ENCODE measurements at regions not wholly inside any gene's neighbourhood (a gene's known extent, or its start where the extent isn't known, plus 50 kb on each side); places are given as distances from the start of the nearest gene placed in this dataset.
"Not testable (repeated sequence)": the region's sequence is repeated elsewhere in the genome, so short reads cannot be mapped to it uniquely, and the experiment has no call there.

- Mint-ChIP-seq H3K4me3 (no peak overlapping the region), H3K4me1 (peaks cover 14% of the 10 kb centered on the region), H3K27me3 (no peaks in the 10 kb centered on the region), H3K27ac (no peak overlapping the region), H3K9me3 (no peaks in the 10 kb centered on the region), H3K36me3 (no peaks in the 10 kb centered on the region)
- CTCF ChIA-PET, result interaction anchor here (1.0 kb wide), 1 partner anchor 32 kb away, joined by 3 read pairs; no protein-coding TSS in a partner anchor
- DNase-seq, result no peak
Observed at GRCh38 chr13:42409551-42409950, 137.6 kb downstream of the AKAP11 start.

- Mint-ChIP-seq H3K36me3 (no peaks in the 10 kb centered on the region), H3K9me3 (no peaks in the 10 kb centered on the region), H3K27me3 (no peaks in the 10 kb centered on the region), H3K4me3 (no peak overlapping the region), H3K4me1 (no peaks in the 10 kb centered on the region), H3K27ac (no peak overlapping the region)
- DNase-seq, result no peak
- CTCF ChIA-PET, result interaction anchor here (1.2 kb wide), 1 partner anchor 10 kb away, joined by 3 read pairs; no protein-coding TSS in a partner anchor
Observed at GRCh38 chr13:42412812-42413483, 141.0 kb downstream of the AKAP11 start.

GRCh38 chr13:42413484-42413815 is 141.5 kb downstream of the AKAP11 start:
- no peak overlapping the region for H3K27ac Mint-ChIP-seq
- CTCF ChIA-PET, result interaction anchor here (1.2 kb wide), 1 partner anchor 11 kb away, joined by 3 read pairs; no protein-coding TSS in a partner anchor

GRCh38 chr13:42417626-42418025 is 145.7 kb downstream of the AKAP11 start:
- Mint-ChIP-seq H3K27me3 (no peaks in the 10 kb centered on the region), H3K4me1 (peaks cover 6% of the 10 kb centered on the region), H3K27ac (no peak overlapping the region), H3K4me3 (no peak overlapping the region), H3K36me3 (no peaks in the 10 kb centered on the region), H3K9me3 (no peaks in the 10 kb centered on the region)
- CTCF ChIA-PET, result interaction anchor here (0.9 to 1.4 kb wide), 3 partner anchors 11 to 83 kb away, joined by 3 to 4 read pairs (median 3); no protein-coding TSS in a partner anchor
- DNase-seq, result no peak

More at GRCh38 chr13:42413484-42413815, 141.5 kb downstream of the AKAP11 start:
- Mint-ChIP-seq H3K36me3 (no peaks in the 10 kb centered on the region), H3K4me1 (no peaks in the 10 kb centered on the region), H3K9me3 (no peaks in the 10 kb centered on the region), H3K27me3 (no peaks in the 10 kb centered on the region), H3K4me3 (no peak overlapping the region)
- DNase-seq, result no peak

- CTCF ChIA-PET, result interaction anchor here (0.9 to 1.4 kb wide), 3 partner anchors 25 to 84 kb away, joined by 3 to 4 read pairs (median 4); no protein-coding TSS in a partner anchor
- DNase-seq, result no peak
- Mint-ChIP-seq H3K9me3 (no peaks in the 10 kb centered on the region), H3K4me3 (no peak overlapping the region), H3K27me3 (no peaks in the 10 kb centered on the region), H3K4me1 (peaks cover 6% of the 10 kb centered on the region), H3K36me3 (no peaks in the 10 kb centered on the region), H3K27ac (no peak overlapping the region)
Observed at GRCh38 chr13:42418184-42418583, 146.2 kb downstream of the AKAP11 start.

GRCh38 chr13:42420304-42420703 is 148.4 kb downstream of the AKAP11 start:
- H3K4me1 Mint-ChIP-seq, result peaks cover 6% of the 10 kb centered on the region
- H3K27me3 Mint-ChIP-seq, result no peaks in the 10 kb centered on the region
- no peak for DNase-seq
- peaks cover 7% of the 10 kb centered on the region for H3K9me3 Mint-ChIP-seq
- no peaks in the 10 kb centered on the region for H3K36me3 Mint-ChIP-seq
- H3K4me3 Mint-ChIP-seq, result no peak overlapping the region
- CTCF ChIA-PET, result interaction anchor here (1.4 kb wide), 1 partner anchor 86 kb away, joined by 4 read pairs; no protein-coding TSS in a partner anchor
- no peak overlapping the region for H3K27ac Mint-ChIP-seq

GRCh38 chr13:42422681-42423080 is 150.7 kb downstream of the AKAP11 start:
- Mint-ChIP-seq H3K27ac (no peak overlapping the region), H3K9me3 (peaks cover 7% of the 10 kb centered on the region), H3K36me3 (no peaks in the 10 kb centered on the region), H3K27me3 (no peaks in the 10 kb centered on the region), H3K4me1 (peaks cover 6% of the 10 kb centered on the region), H3K4me3 (no peak overlapping the region)
- CTCF ChIA-PET, result no interaction called here
- DNase-seq, result no peak

- CTCF ChIA-PET, result no interaction called here
- H3K4me3 Mint-ChIP-seq, result no peak overlapping the region
- no peak for DNase-seq
- H3K27me3 Mint-ChIP-seq, result no peaks in the 10 kb centered on the region
- H3K9me3 Mint-ChIP-seq, result peaks cover 7% of the 10 kb centered on the region
- H3K4me1 Mint-ChIP-seq, result peaks cover 6% of the 10 kb centered on the region
- no peaks in the 10 kb centered on the region for H3K36me3 Mint-ChIP-seq
- H3K27ac Mint-ChIP-seq, result no peak overlapping the region
Observed at GRCh38 chr13:42424182-42424581, 149.8 kb upstream of the TNFSF11 start.

- peaks cover 26% of the 10 kb centered on the region for H3K9me3 Mint-ChIP-seq
- peaks cover 11% of the 10 kb centered on the region for H3K36me3 Mint-ChIP-seq
- H3K4me1 Mint-ChIP-seq, result peaks cover 3% of the 10 kb centered on the region
- H3K4me3 Mint-ChIP-seq, result no peak overlapping the region
- no peak for DNase-seq
- no peak overlapping the region for H3K27ac Mint-ChIP-seq
- CTCF ChIA-PET, result no interaction called here
- H3K27me3 Mint-ChIP-seq, result no peaks in the 10 kb centered on the region
Observed at GRCh38 chr13:42445354-42445753, 128.6 kb upstream of the TNFSF11 start.

GRCh38 chr13:42446597-42446996 is 127.4 kb upstream of the TNFSF11 start:
- Mint-ChIP-seq H3K9me3 (peaks cover 26% of the 10 kb centered on the region), H3K36me3 (peaks cover 14% of the 10 kb centered on the region)
- DNase-seq, H3K27ac Mint-ChIP-seq, H3K27me3 Mint-ChIP-seq, H3K4me3 Mint-ChIP-seq, CTCF ChIA-PET, H3K4me1 Mint-ChIP-seq: not testable (repeated sequence)

- no peaks in the 10 kb centered on the region for H3K27me3 Mint-ChIP-seq
- CTCF ChIA-PET, result interaction anchor here (1.3 to 1.5 kb wide), 2 partner anchors 13 to 119 kb away, joined by 3 read pairs; no protein-coding TSS in a partner anchor
- H3K36me3 Mint-ChIP-seq, result peaks cover 2% of the 10 kb centered on the region
Observed at GRCh38 chr13:42453091-42453645, 120.8 kb upstream of the TNFSF11 start.

GRCh38 chr13:42454749-42455148 is 119.2 kb upstream of the TNFSF11 start:
- H3K36me3 Mint-ChIP-seq, result peaks cover 2% of the 10 kb centered on the region
- H3K4me3 Mint-ChIP-seq, result no peak overlapping the region
- DNase-seq, result no peak
- no peaks in the 10 kb centered on the region for H3K4me1 Mint-ChIP-seq
- no peaks in the 10 kb centered on the region for H3K9me3 Mint-ChIP-seq
- CTCF ChIA-PET, result no interaction called here
- no peaks in the 10 kb centered on the region for H3K27me3 Mint-ChIP-seq
- H3K27ac Mint-ChIP-seq, result no peak overlapping the region

More at GRCh38 chr13:42453091-42453645, 120.8 kb upstream of the TNFSF11 start:
- no peak for DNase-seq
- H3K9me3 Mint-ChIP-seq, result no peaks in the 10 kb centered on the region
- no peak overlapping the region for H3K4me3 Mint-ChIP-seq
- H3K4me1 Mint-ChIP-seq, result no peaks in the 10 kb centered on the region
- H3K27ac Mint-ChIP-seq, result no peak overlapping the region

GRCh38 chr13:42458193-42458592 is 115.8 kb upstream of the TNFSF11 start:
- H3K36me3 Mint-ChIP-seq, result peaks cover 8% of the 10 kb centered on the region
- no peak overlapping the region for H3K27ac Mint-ChIP-seq
- H3K27me3 Mint-ChIP-seq, result no peaks in the 10 kb centered on the region
- no peaks in the 10 kb centered on the region for H3K4me1 Mint-ChIP-seq
- CTCF ChIA-PET, result no interaction called here
- no peak for DNase-seq
- no peak overlapping the region for H3K4me3 Mint-ChIP-seq
- H3K9me3 Mint-ChIP-seq, result peaks cover 23% of the 10 kb centered on the region

GRCh38 chr13:42466123-42466522 is 107.8 kb upstream of the TNFSF11 start:
- Mint-ChIP-seq H3K4me1 (peaks cover 21% of the 10 kb centered on the region), H3K36me3 (peaks cover 15% of the 10 kb centered on the region), H3K9me3 (peaks cover 27% of the 10 kb centered on the region), H3K27me3 (no peaks in the 10 kb centered on the region), H3K4me3 (no peak overlapping the region), H3K27ac (peak overlapping the region; percentile 72)
- CTCF ChIA-PET, result interaction anchor here (1.4 to 1.5 kb wide), 2 partner anchors 12 to 13 kb away, joined by 3 read pairs; no protein-coding TSS in a partner anchor
- DNase-seq, result no peak

GRCh38 chr13:42466609-42467008 is 107.3 kb upstream of the TNFSF11 start:
- no peaks in the 10 kb centered on the region for H3K27me3 Mint-ChIP-seq
- no peak overlapping the region for H3K27ac Mint-ChIP-seq
- H3K36me3 Mint-ChIP-seq, result peaks cover 15% of the 10 kb centered on the region
- H3K4me3 Mint-ChIP-seq, result no peak overlapping the region
- peaks cover 23% of the 10 kb centered on the region for H3K9me3 Mint-ChIP-seq
- no peak for DNase-seq
- H3K4me1 Mint-ChIP-seq, result peaks cover 21% of the 10 kb centered on the region
- CTCF ChIA-PET, result interaction anchor here (1.5 kb wide), 1 partner anchor 13 kb away, joined by 3 read pairs; no protein-coding TSS in a partner anchor

All from activated naive CD4-positive, alpha-beta T cell treated with anti-CD3 and anti-CD28 coated beads, Interleukin-2, amount 10 ng/mL, durations not matched to agents 7 days and 5 days (primary cell).